ENCODE measurements at regions not wholly inside any gene's neighbourhood (a gene's known extent, or its start where the extent isn't known, plus 50 kb on each side); places are given as distances from the start of the nearest gene placed in this dataset.

- POLR2A ChIA-PET = no interaction called here
These were observed 513.7 kb downstream of the MAFB start for GRCh38 chr20:40175296-40175695.

GRCh38 chr20:40173872-40174271, 515.2 kb downstream of the MAFB start:
- Mint-ChIP-seq H3K4me1 (ENCODE audit: low read depth) (no peaks in the 10 kb centered on the region), H3K27me3 (peaks cover 28% of the 10 kb centered on the region), H3K9me3 (no peaks in the 10 kb centered on the region), H3K27ac (no peak overlapping the region), H3K36me3 (ENCODE audit: low read depth) (no peaks in the 10 kb centered on the region), H3K4me3 (no peak overlapping the region)
- ChIA-PET CTCF (no interaction called here), POLR2A (no interaction called here)
- peaks cover 0 to 6% of the 10 kb centered on the region in 2 experiments for H3K27me3 ChIP-seq (ENCODE audit: control insufficient read depth in 1 of 2, insufficient read depth in 2 of 2, low read length in 2 of 2)
- H3K4me1 ChIP-seq (ENCODE audit: insufficient read depth, low read length) = no peaks in the 10 kb centered on the region
- H3K4me3 ChIP-seq (ENCODE audit: low read length) = no peak overlapping the region
- no peak for ATAC-seq (ENCODE audit: poor library complexity)
- H3K9me3 ChIP-seq (ENCODE audit: control insufficient read depth in 1 of 2, insufficient read depth in 1 of 2, low read length in 2 of 2) = no peaks in the 10 kb centered on the region
- intact Hi-C loops (cut with DNase I, micrococcal nuclease) = loop anchor here in 1 of 2 experiments (10.0 kb wide), 1 partner anchor 59 kb away; no protein-coding TSS in a partner anchor
- no peak overlapping the region for H3K27ac ChIP-seq (ENCODE audit: low read depth in 1 of 2, low read length in 2 of 2)
- DNase-seq = no peak
- no peak for TF ChIP-seq CTCF (IDR thresholded peaks at IDR 0.05)
- no peaks in the 10 kb centered on the region for H3K36me3 ChIP-seq (ENCODE audit: insufficient read depth, low read length)

More at GRCh38 chr20:40175296-40175695, 513.7 kb downstream of the MAFB start:
- CTCF ChIA-PET = no interaction called here
- H3K27ac ChIP-seq (ENCODE audit: low read depth in 1 of 2, low read length in 2 of 2) = no peak overlapping the region
- no peaks in the 10 kb centered on the region for H3K36me3 Mint-ChIP-seq (ENCODE audit: low read depth)
- no peak overlapping the region for H3K4me3 Mint-ChIP-seq
- peaks cover 28% of the 10 kb centered on the region for H3K27me3 Mint-ChIP-seq
- no peaks in the 10 kb centered on the region for H3K4me1 Mint-ChIP-seq (ENCODE audit: low read depth)
- no peak for DNase-seq
- no peaks in the 10 kb centered on the region for H3K9me3 Mint-ChIP-seq
- H3K27ac Mint-ChIP-seq = no peak overlapping the region
- H3K27me3 ChIP-seq (ENCODE audit: control insufficient read depth in 1 of 2, insufficient read depth in 2 of 2, low read length in 2 of 2) = peaks cover 0 to 6% of the 10 kb centered on the region in 2 experiments
- no peak overlapping the region for H3K4me3 ChIP-seq (ENCODE audit: low read length)
- ATAC-seq (ENCODE audit: poor library complexity) = no peak
- H3K36me3 ChIP-seq (ENCODE audit: insufficient read depth, low read length) = no peaks in the 10 kb centered on the region
- no peaks in the 10 kb centered on the region for H3K9me3 ChIP-seq (ENCODE audit: control insufficient read depth in 1 of 2, insufficient read depth in 1 of 2, low read length in 2 of 2)
- no peaks in the 10 kb centered on the region for H3K4me1 ChIP-seq (ENCODE audit: insufficient read depth, low read length)
- TF ChIP-seq CTCF (IDR thresholded peaks at IDR 0.05) = no peak
- intact Hi-C loops (cut with DNase I, micrococcal nuclease) = loop anchor here in 1 of 2 experiments (10.0 kb wide), 1 partner anchor 60 kb away; no protein-coding TSS in a partner anchor

GRCh38 chr20:40168981-40169620, 519.9 kb downstream of the MAFB start:
- H3K27ac ChIP-seq (ENCODE audit: low read depth in 1 of 2, low read length in 2 of 2) = no peak overlapping the region
- Mint-ChIP-seq H3K9me3 (no peaks in the 10 kb centered on the region), H3K4me1 (ENCODE audit: low read depth) (no peaks in the 10 kb centered on the region), H3K36me3 (ENCODE audit: low read depth) (no peaks in the 10 kb centered on the region), H3K4me3 (no peak overlapping the region), H3K27ac (no peak overlapping the region), H3K27me3 (peaks cover 12% of the 10 kb centered on the region)
- no peak for ATAC-seq (ENCODE audit: poor library complexity)
- peaks cover 0 to 4% of the 10 kb centered on the region in 2 experiments for H3K27me3 ChIP-seq (ENCODE audit: control insufficient read depth in 1 of 2, insufficient read depth in 2 of 2, low read length in 2 of 2)
- POLR2A ChIA-PET = no interaction called here
- H3K9me3 ChIP-seq (ENCODE audit: control insufficient read depth in 1 of 2, insufficient read depth in 1 of 2, low read length in 2 of 2) = no peaks in the 10 kb centered on the region
- intact Hi-C loops (cut with DNase I, micrococcal nuclease) = no loop called here
- no peak for DNase-seq
- CTCF ChIA-PET = no interaction called here
- TF ChIP-seq CTCF (IDR thresholded peaks at IDR 0.05) = no peak
- no peaks in the 10 kb centered on the region for H3K36me3 ChIP-seq (ENCODE audit: insufficient read depth, low read length)
- no peak overlapping the region for H3K4me3 ChIP-seq (ENCODE audit: low read length)
- no peaks in the 10 kb centered on the region for H3K4me1 ChIP-seq (ENCODE audit: insufficient read depth, low read length)
